GM12801 (cell line): ENCODE measurements at regions not wholly inside any gene's neighbourhood (a gene's known extent, or its start where the extent isn't known, plus 50 kb on each side); places are given as distances from the start of the nearest gene placed in this dataset.

ENCODE experiments used
- CTCF ChIP-seq: IDR thresholded peaks from one replicate; pipeline ENCODE4 v1.5.1; 2011; ENCODE audit warnings: control low read depth; ENCODE audit not compliant: insufficient read length; ENCODE audit errors: extremely low read depth

GRCh38 chr3:162014284-162014683 is 517.7 kb downstream of the OTOL1 start:
- no peak for TF ChIP-seq CTCF

DNA sequence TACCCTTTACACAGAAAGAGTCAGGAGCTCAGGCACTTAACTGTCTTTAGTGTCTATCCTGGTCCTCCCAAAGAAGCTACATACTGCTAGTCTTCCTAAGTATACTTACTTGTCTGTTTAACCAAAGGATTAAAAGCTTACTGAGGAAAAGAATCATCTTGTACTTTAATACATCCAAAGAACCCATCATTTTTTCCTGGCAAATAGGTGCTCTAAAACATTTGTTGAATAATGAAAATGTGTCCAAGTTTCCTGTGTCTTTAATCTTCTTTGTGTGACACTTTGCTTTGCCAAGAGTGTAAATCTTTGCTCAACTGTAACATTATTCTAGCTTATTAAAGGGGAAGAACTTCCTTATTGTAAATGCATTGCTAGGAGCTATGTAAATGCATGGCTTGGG is 519.2 kb downstream of the OTOL1 start:
- TF ChIP-seq CTCF, result no peak

DNA sequence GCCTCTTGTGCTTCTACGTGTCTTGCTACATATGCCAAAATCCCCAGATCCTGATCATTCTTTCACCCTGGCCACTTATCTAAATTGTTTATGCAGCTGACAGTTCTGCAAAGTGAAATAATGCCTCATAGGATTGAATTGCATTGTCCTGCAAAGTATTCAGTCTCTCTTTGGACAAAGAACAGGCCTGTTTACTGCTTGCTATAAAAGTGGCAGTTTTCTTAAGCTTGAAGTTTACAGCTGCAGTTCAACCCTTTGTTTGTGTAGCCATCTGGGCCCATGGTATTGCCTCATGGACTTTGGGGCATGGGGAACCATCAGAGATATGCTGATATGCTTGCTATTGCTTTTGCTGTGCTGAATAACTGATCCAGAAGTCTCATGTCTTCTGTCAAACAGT is 523.2 kb downstream of the OTOL1 start:
- no peak for TF ChIP-seq CTCF

GRCh38 chr3:162021206-162021605 is 524.6 kb downstream of the OTOL1 start:
- no peak for TF ChIP-seq CTCF

GRCh38 chr3:162022911-162023310 is 526.3 kb downstream of the OTOL1 start:
- no peak for TF ChIP-seq CTCF

- TF ChIP-seq CTCF, result no peak
Measured at GRCh38 chr3:162029736-162030135, 533.1 kb downstream of the OTOL1 start.

DNA sequence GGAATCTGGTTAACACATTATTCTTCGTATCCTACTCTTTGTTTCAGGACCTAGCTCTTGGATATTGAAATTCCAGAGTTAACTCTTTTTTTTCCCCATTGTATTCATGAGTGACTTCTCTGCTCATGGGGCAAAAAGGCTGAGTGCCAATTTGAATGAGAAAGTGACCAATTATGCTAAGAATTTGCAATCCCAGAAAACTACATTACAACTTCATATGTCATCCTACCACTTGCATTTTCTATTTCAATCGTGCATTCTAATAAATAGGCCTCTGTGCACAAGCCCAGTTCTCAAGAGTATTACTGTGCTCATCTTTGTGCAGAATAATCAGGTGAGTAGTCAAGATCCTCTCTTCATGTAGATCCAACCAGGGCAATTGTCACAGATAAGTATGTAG is 537.8 kb downstream of the OTOL1 start:
- no peak for TF ChIP-seq CTCF

GRCh38 chr3:162041622-162042021 is 545.0 kb downstream of the OTOL1 start:
- TF ChIP-seq CTCF, result no peak
